ENCODE measurements at regions not wholly inside any gene's neighbourhood (a gene's known extent, or its start where the extent isn't known, plus 50 kb on each side); places are given as distances from the start of the nearest gene placed in this dataset.

GRCh38 chr20:12598894-12599293 is 409.9 kb upstream of the SPTLC3 start:
- TF ChIP-seq CTCF (conservative IDR thresholded peaks at IDR 0.05 in 1 of 2, IDR thresholded peaks at IDR 0.05 in 1 of 2; ENCODE audit: extremely low read depth in 1 of 2, insufficient read depth in 1 of 2, low read depth in 1 of 2, low read length in 2 of 2) (no peak), EZH2 (IDR thresholded peaks at IDR 0.05; ENCODE audit: borderline replicate concordance, low read length) (no peak)
